Activated naive CD4-positive, alpha-beta T cell treated with anti-CD3 and anti-CD28 coated beads, Interleukin-2, amount 50 U/mL, for 16 hours (primary cell): ENCODE measurements at regions not wholly inside any gene's neighbourhood (a gene's known extent, or its start where the extent isn't known, plus 50 kb on each side); places are given as distances from the start of the nearest gene placed in this dataset.
"Not testable (repeated sequence)": the region's sequence is repeated elsewhere in the genome, so short reads cannot be mapped to it uniquely, and the experiment has no call there.

ENCODE experiments used
- DNase-seq: peaks from one replicate; pipeline ENCODE4 v3.0.0-alpha.2; 2020

GRCh38 chr2:10225291-10226037, 77.2 kb upstream of the HPCAL1 start:
- no peak for DNase-seq

DNA sequence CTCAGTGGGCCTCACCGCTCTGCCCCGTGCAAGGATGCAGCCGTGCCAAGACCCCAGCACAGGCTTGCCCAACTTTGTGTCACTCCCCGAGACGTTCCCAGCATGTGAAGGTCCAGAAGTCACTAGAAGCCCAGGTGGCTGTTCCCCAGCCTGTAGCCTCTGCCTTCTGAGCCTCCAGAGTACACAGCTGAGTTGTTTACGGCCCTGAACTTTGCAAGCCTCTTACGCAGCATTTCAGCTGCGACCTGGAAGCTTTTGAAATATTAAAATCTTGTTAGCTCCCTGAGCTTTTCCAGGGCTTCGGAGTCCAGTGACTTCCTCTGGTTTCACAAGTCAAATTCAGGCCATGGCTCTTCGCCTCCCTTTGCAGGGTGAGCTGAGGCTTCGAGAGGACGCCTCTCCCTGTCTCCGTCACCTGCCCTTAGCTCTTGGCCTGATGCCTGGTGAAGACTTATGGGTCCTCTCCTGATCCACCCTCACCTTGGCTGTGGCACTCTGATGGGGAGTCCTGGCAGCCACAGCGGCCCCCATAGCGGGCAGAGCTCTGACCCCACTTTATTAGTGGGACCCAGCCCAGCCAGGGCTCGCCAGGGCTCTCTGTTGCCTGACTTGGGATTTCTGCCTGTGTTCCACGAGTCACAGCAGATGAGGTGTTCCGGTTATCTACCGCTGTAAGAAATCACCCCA, 76.5 kb upstream of the HPCAL1 start:
- peak; percentile 2 for DNase-seq

DNA sequence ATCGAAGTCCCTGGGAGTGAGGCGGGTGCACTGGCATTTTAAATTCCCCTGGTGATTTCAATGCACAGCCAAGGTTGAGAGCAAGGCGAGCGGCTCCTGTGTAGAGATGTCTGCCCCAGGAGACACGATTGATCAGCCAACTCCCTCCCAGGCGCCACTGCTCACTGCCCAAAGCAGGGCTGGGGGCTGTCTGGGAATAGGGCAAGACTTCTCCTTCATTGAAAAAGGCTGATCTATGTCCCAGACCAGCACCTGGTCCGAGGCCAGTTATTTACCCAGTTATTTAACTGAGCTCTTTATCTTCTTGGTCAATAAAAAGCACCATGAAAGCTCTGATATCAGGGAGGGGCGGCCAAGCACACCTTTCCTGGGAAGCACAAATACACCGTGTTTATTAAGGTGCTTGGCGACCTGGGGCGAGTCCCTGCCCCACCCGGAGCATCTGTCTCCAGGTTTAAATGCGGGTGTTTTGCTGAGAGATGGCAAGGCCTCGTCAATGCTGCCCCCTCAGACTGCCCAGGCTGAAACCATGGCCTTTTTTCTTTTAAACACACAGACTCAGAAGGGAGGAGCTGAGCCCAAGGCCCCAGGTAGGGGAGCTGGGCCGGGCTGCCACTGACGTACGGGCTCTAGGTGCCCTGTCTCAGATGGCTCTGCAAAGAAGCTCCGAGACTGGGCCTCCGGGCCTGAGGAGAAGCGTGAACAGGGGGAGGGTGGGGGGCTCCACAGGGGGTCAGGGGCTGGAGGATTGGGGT, 73.9 kb upstream of the HPCAL1 start:
- DNase-seq = no peak

DNA sequence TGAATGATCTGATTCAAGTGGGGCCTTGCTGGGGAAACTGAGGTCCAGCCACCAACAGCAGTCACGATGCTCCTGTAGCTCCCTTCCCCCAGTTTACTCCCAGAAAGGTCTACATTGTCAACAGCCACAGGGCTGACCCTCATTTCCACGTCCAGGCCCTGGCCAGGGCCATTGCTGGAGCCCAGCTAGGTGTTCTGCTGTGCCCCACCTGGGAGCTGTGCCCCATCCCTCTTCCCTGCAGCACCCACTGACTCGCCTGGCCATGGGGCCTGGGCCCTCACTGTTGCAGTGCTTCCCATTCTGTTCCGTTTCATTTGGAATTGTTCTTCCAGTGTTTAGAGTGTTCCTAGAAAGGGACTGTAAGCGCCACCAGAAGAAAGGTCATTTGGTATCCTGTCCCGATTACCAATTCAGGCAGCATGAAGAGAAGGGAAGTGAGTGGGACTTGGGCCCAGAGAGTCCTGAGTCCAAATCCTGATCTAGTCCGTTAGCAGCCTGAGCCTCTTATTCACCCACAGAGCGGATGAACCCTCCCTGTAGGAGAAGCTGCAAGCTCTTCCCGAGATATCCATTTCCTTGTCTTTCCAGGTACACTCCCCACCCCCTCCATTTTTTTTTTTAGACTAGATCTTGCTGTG, 73.1 kb upstream of the HPCAL1 start:
- DNase-seq = no peak

GRCh38 chr2:10230499-10230898, 72.2 kb upstream of the HPCAL1 start:
- DNase-seq = no peak

GRCh38 chr2:10230921-10231320, 71.8 kb upstream of the HPCAL1 start:
- DNase-seq = not testable (repeated sequence)

DNA sequence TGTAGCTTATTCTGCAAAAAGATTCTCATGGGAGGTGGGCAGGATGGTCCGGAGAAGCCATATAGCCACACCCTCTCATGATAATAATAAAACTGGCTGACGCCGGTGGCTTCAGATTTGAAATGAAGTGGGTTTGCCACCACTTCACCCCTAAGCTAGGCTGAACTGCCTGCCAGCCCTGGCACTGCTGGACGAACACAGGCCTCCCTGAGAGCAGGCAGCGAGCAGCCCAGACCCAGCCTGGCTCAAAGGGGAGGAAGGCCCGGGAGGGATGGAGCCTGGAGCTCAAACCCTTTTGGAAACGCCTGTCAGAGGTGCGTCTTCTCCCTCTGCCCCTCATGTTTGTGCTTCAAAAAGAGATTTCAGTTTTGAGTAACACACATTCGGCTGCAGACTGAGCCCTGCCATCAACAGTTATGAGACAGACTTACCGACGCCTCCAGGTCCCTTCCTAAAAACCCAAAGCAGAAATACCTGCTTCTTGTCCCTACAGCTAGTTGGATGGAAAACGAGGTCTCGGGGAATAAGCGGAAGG, 71.1 kb upstream of the HPCAL1 start:
- no peak for DNase-seq

DNA sequence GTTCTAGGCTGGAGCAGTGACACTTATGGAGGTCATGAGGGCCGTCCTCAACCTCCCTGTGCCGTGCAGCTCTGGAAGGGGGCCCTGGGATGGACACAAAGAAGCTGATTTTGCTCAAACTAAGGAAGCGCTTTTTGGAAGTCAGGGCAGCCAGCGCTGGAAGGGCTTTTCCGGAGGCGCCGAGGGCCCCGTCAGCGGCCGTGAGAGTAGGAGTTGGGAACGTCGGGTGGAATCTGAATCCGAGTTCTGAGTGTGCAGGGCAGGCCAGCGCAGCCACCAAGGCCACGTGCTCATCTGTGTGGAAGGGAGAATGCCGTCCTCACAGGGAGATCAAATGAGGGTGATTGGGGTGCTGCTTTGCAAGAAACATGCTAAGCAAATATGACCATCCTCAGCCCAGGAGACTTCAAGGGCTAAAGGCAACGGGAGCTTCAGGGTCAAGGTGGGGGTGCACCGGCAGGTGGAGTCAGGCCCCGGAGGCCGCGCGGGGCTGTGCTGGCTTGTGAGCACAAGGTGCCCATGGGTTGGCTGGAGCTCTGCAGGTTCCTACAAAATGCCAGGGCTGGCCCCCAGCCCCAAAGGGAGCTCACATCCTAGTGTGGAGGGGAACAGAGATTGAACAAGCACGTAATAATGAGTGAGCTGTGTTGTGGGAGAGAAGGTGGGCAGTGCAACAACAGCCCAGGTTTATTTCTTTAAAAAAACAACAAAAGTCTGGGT, 70.4 kb upstream of the HPCAL1 start:
- DNase-seq = no peak

DNA sequence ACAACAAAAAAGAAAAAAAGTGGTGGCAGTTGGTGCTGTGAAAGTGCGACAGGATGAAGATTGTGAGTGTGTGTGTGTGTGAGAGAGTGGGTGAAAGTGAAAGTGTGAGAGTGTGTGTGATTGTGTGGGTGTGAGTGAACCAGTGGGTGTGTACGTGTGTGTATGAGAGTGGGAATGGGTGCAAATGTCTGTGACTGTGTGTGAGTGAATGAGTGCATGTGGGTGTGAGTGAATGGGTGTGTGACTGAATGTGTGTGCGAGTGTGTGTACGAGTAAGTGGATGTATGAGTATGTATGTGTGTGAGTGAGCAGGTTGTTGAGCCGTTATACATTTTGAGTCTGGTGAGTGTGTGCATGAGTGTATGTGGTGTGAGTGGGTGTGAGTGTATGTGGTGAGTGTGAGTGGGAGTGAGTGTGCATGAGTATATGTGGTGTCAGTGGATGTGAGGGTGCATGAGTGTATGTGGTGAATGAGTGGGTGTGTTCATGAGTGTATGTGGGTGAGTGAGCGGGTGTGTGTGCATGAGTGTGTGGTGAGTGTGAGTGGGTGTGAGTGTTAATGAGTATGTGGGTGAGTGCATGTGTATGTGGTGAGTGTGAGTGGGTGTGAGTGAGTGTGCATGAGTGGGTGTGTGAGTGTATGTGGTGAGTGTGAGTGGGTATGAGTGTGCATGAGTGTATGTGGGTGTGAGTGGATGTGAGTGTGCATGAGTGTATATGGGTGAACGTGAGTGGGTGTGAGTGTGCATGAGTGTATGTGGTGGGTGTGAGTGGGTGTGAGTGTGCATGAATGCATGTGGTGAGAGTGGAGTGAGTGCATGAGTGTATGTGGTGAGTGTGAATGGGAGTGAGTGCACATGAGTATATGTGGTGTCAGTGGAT, 69.3 kb upstream of the HPCAL1 start:
- DNase-seq = peak; percentile 1

GRCh38 chr2:10234013-10234306, 68.7 kb upstream of the HPCAL1 start:
- no peak for DNase-seq

DNA sequence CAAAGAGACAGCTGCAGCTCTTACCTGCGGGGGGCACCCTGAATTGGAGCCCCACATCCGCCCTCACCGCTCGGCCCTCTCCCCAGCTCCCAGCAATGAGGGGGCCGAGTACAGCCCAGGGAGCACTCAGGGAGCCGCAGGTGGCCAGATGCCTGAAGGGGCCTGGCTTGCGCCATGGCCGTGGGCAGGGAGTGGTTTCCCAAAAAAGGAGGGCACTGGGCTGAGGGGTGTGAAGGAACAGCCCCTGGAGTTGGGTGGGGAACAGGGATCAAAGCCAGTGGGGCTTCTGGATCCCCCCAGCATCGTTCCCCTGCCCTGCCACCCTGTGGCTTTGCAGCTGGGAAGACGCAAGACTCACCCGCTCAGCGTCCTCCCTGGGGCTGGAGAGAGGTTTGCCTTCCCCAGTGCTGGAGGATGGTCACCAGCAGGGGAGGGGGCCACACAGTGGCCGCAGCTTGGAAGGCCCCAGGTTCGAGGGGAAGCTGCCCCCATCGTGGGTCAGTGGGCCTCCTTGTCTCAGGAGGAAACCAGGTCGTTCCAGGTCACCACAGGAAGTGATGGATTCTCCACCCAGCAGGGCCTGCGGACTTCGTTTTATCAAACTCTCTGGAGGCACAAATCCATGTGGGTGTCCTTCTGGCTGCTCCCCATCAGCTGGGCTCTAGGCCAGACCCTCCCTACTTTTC, 68.2 kb upstream of the HPCAL1 start:
- no peak for DNase-seq

DNA sequence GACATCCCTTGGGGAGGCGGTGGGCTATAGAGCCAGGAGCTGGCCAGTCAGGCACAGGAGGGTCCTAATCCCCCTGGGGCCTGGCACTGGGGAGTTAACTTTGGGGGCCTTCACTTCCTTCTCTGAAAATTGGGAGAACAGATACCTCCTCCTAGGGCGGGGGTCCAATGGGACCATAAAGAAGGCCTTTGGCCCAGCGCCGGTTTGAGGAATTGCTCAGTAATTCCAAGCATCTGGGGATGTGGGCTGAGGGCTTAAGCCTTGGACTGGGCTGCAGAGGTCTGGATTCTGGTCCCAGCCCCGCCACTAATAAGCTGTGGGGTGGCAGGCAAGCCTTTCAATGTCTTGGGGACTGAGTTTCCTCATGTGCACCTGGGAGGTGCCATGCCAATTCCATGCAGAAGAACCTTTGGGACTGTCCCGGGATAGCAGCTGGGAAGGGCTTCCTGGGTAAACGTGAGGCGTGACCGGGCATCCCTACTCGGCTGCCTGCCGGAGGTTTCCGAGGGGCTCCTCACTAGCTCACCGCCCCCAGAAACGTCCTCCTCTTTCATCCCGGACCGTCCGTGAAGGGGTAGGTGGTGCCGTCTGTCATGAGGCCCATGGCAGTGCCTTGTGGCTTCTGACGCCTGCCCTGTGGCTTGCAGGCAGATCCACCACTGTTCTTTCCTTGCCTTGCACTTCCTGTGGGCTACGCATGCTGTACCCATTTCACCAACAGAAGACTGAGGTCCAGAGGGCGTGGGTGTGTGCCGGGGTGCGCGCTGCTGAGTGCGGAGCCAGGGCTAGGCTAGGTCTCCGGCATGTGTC, 67.4 kb upstream of the HPCAL1 start:
- no peak for DNase-seq

GRCh38 chr2:10235909-10236550, 66.7 kb upstream of the HPCAL1 start:
- DNase-seq = no peak

DNA sequence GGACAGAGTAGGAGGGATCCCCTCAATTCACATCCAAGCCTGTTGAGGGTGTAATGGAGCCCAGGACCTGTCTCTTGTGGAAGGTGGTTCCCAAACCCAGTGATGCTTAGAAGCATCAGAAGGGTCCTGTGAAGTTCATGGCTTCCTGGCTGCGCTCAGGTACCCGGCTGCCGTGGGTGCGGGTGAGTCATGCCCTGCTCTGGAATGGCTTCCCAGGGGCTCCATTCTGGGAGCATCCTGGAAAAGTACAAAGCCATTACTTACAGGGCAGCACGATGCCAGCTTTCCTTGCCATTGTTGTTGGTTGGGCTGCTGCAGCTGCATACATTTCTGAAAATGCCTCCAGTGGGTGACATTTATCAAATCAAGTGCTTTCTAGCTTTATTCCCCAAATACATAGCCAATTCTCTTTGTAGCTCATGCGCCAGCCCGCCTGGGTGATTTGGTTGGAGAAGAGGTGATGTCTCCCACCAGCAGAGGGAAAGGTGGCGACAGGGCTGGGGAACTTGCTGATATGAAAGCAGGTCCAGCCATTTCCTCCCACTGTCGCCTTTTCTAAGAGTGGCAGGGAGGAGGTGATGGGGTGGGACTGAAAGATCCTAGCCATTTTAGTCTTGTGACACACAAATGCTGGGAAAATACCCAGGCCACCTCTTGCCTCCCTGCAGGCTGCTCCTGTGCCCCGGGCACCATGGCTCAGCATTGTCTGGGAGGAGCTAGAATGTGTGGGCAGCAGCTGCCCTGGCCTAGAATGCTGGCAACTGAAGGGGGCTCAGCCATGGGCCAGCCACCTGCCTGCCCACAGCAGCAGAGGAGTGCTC, 65.9 kb upstream of the HPCAL1 start:
- no peak for DNase-seq

DNA sequence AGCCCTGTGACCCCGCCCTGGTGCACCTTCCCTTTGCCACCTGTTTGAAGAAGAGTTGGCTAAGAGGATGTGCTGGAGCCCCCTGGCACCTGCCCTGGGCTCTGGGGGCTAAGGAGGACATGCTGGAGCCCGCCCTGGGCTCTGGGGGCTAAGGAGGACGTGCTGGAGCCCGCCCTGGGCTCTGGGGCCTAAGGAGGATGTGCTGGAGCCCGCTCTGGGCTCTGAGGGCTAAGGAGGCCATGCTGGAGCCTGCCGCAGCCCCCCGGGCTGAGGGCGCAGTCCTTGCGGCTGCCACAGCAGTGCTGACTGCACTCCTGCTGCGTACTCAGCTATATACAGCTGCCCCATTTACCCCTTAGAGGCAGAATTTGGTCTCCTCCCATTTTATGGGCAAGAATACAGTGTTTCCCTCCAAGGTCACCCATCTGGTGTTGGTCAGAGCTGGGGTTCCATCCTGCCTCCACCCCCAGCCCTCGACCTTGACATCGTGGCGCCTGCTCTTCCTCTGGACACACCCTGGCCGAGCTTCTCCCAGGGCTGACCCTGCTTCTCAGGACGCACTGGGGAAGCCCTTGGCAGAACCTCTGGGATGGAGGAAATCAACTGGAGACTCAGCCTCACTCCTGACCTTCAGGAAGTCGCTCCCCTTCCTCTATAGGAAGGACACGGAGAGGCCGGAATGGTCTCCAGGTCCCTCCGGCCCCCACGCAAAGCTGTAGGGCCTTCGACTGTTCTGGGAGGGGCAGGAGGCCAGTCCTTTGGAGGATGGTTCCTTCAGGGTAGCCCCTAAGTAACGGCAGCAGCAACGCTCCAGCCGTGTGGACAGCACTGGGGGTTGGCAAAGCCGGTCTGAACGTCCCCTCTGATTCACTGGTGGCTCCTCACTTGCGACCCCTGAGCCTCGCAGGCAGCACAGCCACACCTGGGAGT, 65.0 kb upstream of the HPCAL1 start:
- DNase-seq = no peak

GRCh38 chr2:10238396-10238795, 64.3 kb upstream of the HPCAL1 start:
- DNase-seq = no peak

DNA sequence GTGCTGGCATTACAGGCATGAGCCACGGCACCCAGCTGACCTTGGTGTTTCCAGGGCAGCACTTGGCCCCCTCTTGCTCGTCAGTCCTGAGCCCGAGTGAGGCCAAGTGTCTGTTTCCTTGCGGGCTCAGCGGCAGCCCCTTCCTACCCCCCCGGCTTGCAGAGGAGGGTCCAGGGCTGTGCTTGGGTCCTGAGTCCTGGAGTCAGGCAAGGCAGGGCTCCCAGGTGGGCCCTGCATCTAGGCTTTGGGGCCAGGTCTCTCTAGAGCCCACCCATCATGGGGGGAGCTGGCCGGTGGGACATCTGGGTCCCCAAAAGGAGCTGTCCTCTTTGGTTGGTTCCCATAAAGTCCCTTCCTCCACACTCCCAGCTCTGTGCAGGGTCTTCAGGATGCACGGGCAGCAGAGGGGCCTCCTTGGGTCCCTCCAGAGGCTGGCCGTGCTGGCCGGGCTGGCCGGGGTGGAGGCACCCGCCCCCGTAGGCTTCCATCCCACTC, 63.7 kb upstream of the HPCAL1 start:
- peak; percentile 7 for DNase-seq
